GM21515 (cell line): ENCODE measurements at regions not wholly inside any gene's neighbourhood (a gene's known extent, or its start where the extent isn't known, plus 50 kb on each side); places are given as distances from the start of the nearest gene placed in this dataset.
"Not testable (repeated sequence)": the region's sequence is repeated elsewhere in the genome, so short reads cannot be mapped to it uniquely, and the experiment has no call there.

Experiments
- ATAC-seq: cut with Tn5 transposase; IDR thresholded peaks from one replicate; pipeline ENCODE4 v1.9.1; 2021; ENCODE audit not compliant: unreplicated experiment

DNA sequence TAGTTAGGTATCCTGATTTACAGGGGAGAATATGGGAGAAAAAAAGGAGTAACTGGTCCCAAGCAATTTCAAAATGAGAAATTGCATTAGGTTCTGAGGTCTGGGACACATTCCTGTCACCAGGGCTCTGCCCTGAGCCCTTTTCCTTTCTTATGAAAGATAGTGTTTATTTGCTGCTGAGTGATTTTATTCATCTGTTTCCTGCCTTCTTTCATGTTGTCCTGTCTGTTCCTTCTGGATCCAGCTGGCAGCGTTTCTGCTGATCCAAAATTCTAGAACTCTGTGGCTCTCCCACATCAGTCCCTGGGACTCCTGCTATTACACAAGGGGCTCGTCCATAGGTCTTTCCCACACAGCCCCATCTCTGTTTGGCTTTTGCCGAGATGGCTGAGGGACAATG lies 519.1 kb upstream of the SALL3 start:
- no peak for ATAC-seq

DNA sequence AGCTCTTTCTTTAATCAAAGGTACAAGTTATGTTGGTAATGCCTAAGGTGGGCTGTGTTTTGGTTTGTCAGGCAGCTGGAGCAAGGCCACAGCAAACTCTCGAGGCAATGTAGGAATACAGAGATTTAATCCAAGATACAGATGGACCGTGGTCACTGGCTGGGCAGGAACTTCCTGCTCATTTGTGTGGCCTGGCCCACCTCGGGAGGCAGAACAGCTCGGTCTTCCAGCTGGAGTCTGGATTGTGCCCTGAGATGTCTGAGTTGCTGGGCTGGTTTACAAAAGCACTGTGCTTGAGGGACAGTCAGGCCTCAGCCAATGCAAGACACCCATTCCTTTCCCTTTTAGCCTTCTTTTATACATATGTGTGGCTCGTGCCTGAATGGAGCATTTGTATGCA lies 506.1 kb upstream of the SALL3 start:
- ATAC-seq, result no peak

DNA sequence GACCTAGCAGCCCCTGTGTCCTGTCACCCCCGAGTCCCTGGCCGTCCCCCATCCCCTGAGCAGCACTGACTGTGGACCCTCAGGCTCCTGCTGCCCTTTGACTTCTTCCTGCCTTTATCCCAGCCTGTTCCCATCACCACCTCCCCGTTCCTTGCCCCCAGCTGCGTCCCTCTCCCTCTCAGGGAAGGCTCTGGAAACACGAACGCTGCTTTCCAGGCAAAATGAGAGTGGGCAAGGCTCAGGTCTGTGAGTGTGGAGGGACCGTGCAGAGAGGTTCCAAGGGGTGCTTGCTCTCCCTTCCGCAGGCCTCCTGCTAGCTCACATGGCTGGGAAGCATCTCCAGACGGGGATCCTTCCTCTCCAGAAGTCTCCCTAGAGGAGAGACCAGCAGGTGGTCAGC lies 501.8 kb upstream of the SALL3 start:
- no peak for ATAC-seq

DNA sequence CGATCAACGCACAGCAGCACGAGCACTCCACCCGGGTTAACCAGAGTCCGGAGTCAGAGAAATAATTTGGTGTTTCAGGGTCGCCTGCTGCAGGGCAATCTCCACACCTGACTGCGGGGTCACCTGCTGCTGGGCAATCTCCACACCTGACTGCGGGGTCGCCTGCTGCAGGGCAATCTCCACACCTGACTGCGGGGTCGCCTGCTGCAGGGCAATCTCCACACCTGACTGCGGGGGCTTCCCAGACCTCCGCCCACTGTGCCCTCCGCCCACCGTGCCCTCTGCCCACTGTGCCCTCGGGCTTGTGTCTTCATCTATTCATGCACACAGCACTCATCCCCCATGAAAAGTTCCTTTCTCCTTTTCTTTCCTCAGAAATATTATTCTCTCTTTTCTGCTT lies 500.2 kb upstream of the SALL3 start:
- ATAC-seq, result no peak

DNA sequence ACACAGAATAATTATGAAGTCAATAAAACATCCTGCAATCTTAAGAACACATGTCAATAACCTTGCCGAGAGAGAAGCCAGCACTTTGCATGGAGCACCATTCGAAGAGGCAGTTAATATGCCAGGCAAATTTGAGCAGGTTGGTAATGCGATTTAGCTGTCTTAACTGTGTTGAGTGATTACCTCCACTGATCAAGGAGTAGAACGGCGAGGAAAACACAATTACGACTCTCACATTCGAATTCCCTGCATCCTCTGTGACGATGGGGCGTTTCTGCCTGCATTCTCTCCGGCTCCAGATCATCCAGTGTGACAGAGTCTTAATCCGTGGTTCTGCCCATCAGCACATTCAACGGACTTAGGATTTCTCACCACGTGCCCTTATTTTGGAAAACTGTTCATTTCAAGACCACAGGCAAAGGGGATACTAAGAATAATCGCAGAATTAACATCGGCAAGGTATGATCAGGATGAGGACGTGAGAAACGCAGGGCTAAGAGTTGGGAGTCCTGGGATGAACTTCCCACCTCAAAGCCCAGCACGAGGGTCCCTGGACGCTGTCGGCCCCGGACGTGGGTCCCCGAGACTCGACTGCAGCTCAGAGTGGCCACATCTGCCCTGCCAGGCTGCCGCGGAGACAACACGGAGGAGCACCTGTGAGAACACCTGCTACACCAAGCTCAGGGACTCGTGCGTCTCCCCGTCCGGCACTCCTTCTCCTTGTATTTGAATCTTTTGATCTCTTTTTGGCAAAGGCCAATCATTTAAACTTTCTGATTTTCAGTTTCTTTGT lies 499.2 kb upstream of the SALL3 start:
- no peak for ATAC-seq

DNA sequence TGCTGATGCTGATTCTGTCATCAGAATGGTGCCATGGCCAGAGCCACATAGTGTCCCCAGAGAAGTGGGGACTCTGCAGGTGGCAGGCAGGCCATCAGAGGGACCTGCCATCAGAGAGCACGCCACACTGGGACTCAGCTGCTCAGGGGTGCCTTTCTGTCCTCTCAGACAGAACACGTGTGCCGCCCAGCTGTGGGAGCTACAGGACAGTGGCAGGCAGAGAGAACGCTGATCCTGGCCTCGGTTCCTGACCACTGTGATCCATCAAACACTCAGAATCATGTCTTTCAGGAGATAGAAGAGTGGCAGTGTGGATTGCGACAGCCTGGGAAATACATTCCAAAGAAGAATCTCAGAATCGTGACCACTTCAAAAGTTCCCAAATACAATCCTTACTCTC lies 497.2 kb upstream of the SALL3 start:
- ATAC-seq, result no peak

DNA sequence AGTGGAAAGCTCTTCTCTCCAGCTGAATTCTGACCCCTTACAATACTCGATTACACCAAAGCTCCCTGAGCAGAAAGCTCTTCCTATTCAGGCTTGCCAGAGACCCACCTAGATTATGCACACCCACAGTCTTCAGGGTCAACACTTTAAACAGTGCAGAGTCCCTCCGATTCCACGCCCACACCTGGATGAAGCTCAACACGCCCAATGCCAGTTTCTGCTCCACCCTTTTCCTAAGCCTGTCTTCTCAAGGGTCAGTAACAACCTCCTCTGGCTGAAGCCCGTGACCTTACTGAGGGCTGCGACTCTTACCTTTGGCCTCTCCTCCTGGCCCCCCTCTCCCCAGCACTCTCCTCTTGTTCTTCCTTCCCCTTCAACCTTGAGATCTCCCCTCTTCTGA lies 492.0 kb upstream of the SALL3 start:
- no peak for ATAC-seq

DNA sequence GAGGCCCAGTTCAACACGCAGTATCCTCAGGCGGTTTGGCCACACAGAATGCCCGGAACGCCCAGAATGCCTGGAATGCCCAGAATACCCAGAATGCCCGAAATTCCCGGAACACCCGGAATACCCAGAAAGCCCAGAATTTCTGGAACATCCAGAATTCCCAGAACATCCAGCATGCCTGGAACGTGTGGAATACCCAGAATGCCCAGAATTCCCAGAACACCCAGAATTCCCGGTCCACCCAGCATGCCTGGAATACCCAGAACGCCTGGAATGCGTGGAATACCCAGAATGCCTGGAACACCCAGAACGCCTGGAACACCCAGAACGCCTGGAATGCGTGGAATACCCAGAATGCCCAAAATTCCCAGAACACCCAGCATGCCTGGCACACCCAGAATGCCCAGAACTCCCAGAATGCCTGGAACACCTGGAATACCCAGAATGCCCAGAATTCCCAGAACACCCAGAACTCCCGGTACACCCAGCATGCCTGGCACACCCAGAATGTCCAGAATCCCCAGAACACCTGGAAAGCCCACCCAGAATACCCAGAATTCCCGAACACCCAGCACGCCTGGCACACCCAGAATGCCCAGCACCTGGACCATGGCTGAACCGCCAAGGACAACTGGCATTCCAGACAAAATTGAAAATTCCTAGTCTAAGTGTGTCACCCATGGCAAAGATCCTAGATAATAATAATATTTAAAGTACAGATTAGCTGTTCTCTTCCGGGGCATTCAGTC lies 487.4 kb upstream of the SALL3 start:
- ATAC-seq, result no peak

DNA sequence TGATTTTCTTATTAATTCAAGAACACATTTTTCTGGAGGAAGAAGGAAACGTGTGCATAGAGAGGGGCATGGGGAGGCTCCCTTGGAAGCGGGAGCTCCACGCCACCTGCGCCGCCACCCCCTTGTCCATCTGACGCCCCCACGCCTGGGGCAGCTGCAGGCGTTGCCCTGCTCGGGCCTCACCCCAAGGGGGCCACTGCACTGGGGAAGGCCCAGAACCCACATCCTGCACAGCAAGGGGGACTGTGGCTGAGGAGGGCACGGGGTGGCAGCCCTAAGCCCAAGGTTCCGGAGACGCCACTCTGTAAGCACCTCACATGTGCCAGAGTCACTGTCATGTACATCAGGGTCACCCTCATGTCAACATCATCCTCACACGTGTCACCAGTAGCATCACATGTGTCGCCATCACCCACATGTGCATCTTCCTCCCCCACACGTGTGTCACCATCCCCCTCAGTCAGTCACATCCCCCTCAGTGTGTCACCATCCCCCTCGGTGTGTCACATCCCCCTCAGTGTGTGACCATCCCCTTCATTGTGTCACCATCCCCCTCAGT lies 486.7 kb upstream of the SALL3 start:
- ATAC-seq, result no peak

DNA sequence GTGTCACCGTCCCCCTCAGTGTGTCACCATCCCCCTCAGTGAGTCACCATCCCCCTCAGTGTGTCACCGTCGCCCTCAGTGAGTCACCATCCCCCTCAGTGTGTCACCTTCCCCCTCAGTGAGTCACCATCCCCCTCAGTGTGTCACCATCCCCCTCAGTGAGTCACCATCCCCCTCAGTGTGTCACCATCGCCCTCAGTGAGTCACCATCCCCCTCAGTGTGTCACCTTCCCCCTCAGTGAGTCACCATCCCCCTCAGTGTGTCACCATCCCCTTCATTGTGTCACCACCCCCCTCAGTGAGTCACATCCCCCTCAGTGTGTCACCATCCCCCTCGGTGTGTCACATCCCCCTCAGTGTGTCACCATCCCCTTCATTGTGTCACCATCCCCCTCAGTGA lies 486.1 kb upstream of the SALL3 start:
- not testable (repeated sequence) for ATAC-seq

DNA sequence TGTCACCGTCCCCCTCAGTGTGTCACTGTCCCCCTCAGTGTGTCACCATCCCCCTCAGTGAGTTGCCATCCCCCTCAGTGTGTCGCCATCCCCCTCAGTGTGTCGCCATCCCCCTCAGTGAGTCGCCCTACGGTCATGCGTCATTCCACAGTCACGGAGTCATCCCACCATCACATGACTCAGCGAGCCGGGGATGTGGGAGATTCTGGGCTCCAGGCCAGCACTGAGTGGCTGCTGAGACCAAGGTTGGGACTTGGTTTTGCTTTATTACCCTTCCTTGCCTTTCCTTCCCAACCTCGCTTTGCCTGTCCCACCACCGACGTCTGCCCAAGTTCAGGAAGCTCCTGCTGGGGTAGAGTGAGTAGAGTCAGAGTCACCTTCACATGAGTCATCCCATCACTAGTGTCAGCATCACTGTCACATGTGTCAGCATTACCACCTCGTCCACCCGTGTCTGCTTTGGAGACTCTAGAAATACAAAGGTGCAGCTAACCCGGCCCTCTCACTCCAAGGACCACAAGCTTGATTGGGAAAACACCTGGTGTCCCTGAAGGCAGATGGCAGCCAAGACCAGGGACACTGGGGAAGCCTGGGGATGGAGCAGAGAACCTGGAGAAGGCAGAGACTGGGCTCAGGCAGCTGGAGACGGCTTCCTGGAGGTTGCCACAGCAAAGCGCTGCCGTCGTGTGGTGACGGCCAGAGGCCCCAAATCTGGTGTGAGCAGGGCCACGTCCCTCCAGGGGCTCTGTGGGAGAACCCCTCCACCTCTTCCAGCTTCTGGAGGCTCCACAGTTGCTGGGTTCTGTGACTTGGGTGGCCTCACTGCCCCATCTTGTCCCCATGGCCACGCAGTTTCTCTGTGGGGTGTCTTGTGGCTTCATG lies 485.2 kb upstream of the SALL3 start:
- ATAC-seq, result no peak

DNA sequence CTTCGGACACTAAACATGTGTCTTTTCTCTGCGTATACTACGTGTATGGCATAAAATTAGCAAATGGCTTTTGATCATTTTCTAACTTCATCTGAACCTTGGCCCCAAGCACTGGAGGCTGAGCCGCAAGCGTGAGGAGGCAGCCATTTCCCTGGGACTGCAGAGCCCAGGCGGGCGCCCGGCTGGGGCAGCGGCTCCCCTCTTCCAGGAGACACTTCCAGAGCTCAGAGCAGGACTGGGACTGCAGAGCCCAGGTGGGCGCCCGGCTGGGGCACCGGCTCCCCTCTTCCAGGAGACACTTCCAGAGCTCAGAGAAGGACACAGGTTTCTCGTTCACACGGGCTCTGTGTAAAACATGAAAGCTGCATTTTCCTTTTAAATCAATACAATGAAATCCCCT lies 484.1 kb upstream of the SALL3 start:
- ATAC-seq, result no peak

DNA sequence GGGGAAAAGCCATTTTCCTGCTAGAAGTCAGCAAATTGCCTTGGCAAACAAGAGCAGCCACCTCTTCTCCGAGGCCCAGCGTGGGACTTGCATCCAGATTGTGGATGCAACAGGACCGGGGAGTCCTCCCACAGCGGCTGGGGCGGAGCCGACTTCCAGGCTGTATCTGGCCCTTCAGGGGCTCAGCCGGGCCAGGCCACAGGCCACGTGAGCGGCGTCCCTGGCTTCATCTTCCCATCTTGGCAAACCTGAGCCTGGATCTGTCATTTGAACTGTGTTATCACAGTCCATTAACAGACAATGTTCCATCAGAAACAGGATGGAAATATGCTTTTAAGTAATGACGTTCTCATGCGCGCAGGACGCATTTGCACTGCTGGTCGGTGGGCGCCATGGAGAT lies 483.5 kb upstream of the SALL3 start:
- no peak for ATAC-seq

DNA sequence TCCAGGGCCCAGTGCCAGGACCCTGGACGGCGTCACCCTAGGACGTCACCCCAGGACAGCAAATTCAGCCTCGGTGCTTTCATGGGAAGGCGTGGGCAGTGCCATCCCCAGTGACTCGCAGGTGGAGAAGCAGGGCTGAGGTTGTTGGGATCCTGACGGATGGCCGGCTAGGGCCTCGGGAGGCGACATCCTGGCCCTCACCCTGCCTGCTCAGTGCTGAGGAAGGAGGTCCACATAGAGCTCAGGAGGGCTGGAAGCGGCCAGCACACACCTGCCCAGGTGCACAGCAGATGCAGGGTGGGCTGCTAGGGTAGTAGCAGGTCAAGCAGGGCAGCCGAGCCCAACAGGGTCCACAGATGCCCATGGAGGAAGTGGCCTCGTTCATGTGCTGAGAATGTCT lies 482.0 kb upstream of the SALL3 start:
- ATAC-seq, result no peak

DNA sequence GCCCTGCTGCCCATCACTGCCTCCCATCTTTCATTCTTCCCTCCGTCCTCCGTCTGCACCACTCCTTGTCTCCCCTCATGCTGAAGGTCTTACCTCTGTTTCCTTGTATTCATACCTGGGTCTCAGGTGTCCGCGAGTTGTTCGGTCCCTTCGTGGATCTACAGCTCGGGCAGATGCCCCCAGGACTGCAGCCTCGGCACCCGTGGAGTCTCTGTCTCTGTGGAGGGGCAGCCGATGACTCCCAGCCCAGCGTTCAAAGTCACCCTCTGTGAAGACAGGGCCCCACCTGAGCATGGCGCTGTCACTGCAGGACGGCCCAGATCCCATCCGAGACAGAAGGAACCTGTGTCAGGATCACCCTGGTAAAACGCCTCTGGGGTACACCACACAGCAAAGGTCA lies 480.0 kb upstream of the SALL3 start:
- ATAC-seq, result no peak

DNA sequence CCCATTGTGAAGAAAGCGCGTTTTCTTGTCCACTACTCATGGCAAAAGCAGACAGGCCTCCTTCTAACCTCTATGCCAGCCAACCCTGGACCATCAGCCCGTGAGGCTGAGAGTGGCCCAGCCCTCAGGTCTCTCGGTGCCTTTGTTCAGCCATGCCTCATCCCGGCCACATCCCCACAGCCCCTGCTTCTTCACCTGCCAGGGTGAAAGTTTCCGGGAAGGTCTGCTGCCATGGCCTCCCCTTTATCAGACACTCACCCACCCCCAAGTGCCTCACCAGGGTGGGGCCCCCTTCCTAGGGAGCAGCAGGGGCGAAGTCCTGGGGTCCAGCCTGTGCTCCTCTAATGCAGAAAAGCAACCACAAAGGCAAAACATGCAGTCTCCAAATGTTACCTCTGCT lies 478.4 kb upstream of the SALL3 start:
- no peak for ATAC-seq

DNA sequence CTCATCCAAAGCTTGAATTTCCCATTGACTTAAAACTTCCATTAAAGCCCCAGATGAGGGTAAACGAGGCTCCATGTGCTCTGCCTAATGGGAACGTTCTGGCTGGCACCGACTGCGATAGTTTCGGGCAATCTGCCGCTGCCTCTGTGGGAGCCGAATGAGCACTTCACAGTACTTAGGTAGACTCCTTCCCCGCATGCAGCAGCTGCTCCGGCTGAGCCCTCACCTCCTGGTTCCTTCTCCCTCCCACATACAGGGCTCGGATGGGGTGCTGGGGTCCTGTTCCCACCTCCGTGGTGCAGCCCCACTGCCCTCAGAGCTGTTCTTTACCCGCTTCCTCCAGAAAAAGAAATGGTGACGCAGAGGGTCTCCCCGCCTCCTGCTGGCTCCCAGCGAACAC lies 476.5 kb upstream of the SALL3 start:
- no peak for ATAC-seq

DNA sequence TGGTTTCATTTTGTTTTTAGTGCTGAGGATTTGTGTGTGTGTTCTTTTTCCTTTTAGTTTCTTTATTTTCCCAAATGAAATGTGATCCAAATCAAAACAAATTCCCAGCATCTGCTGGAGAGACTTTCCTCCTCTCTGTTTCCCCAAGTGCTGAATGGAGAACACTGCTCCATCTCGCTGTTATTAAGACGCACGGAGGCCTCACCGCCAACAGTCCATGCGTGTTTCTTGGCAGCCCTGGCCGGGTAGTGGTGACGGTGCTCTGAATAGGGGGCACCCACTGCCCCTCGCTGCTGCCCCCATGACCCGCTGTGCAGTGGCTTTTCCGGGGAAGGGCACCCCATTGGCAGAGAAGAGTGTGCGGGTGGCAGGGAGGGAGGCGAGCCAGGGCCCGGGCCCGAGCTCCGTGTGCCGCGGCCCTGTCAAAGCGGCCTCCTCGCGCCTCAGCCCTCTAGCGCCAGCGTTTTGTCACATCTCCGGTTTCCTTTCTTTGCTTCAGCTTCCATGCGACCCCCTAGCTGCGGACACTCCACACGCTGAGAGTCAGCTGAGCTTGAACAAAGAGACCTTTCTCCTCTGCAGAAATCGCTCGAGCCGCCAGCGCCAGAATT lies 473.7 kb upstream of the SALL3 start:
- ATAC-seq, result no peak

DNA sequence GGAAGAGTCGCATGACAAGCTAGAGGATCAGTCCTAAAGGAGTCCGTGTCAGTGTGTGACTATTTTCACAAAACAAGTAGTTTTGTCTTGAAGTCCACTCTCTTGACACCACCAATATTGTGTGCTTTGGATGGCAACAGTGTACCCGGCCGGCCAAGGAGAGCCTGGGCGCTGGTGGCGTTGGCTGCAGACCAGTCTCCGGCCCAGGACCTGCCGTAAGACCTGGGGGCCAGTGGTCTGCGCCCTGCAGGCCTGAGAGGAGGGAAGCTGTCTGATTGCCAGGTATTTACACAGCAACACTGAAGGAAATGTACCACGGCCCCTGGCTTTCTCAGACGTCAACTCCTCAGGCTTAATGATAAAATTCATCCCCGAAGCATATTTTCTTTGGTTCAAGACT lies 472.4 kb upstream of the SALL3 start:
- ATAC-seq, result no peak

DNA sequence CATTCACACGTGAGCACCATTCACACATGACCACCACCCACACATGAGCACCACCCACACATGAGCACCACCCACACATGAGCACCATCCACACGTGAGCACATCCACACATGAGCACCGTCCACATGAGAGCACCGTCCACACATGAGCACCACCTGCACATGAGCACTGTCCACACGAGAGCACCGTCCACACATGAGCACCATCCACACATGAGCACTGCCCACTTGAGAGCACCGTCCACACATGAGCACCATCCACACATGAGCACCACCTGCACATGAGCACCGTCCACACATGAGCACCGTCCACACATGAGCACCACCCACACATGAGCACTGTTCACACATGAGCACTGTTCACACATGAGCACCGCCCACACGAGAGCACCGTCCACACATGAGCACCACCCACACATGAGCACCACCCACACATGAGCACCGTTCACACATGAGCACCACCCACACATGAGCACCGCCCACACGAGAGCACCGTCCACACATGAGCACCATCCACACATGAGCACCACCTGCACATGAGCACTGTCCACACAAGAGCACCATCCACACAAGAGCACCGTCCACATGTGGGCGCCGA lies 471.3 kb upstream of the SALL3 start:
- ATAC-seq, result not testable (repeated sequence)

DNA sequence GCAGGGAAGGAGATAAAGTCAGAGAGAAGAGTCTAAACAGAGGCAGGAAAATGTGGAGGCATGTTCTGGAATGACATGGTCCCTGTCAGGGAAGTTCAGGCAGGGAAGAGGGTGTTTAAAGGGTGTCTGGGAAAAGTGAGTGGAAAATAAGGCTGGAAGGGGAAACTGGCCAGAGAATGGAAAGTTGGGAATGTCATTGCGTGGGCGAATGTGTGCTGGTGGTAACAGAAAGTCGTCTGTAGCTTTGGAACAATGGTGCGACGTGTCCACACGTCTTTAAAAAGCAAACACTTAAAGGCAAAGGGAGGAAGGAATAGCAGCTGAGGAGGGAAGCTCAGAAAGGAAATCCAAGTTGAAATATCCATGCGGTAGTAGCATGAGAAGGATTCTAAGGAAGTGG lies 469.5 kb upstream of the SALL3 start:
- no peak for ATAC-seq
